HEK293 (cell line): ENCODE measurements at regions not wholly inside any gene's neighbourhood (a gene's known extent, or its start where the extent isn't known, plus 50 kb on each side); places are given as distances from the start of the nearest gene placed in this dataset.

Experiments
- CTCF ChIA-PET: fragments of 350-600 bp; formaldehyde crosslinking; extraction: SDS; loops from one replicate; lab custom pipeline; 2021; ENCODE audit warnings: antibody characterized with exemption; lab: Yijun Ruan, JAX
- POLR2A ChIA-PET: fragments of 300-600 bp; formaldehyde crosslinking; extraction: SDS; loops from one replicate; lab custom pipeline; 2020; ENCODE audit warnings: antibody characterized with exemption, inconsistent platforms; lab: Yijun Ruan, JAX
- H3K27ac ChIP-seq: fragments of 200-500 bp; sonication (Bioruptor generic); 2 replicates; pipeline ENCODE4 v1.5.1; 2014; ENCODE audit warnings: low read depth, low read length, control low read depth, inconsistent platforms; ENCODE audit errors: extremely low read depth
- H3K36me3 ChIP-seq, 2 experiments: fragments of 200-500 bp in 1 of 2; sonication (Bioruptor generic) in 1 of 2; 1 replicate in 1 of 2; 2 replicates in 1 of 2; pipeline ENCODE4 v1.5.1; 2014 to 2017; ENCODE audit warnings: inconsistent platforms in 2 of 2, low read length in 2 of 2; ENCODE audit not compliant: control insufficient read depth in 2 of 2, insufficient read depth in 1 of 2
- H3K4me1 ChIP-seq: fragments of 200-500 bp; sonication (Bioruptor generic); 2 replicates; pipeline ENCODE4 v1.5.1; 2014; ENCODE audit warnings: mild to moderate bottlenecking, low read length, inconsistent platforms; ENCODE audit not compliant: control insufficient read depth, insufficient read depth
- H3K4me3 ChIP-seq: 2 replicates; pipeline ENCODE4 v1.5.1; 2011; ENCODE audit warnings: low read depth, mild to moderate bottlenecking, control low read depth, low read length, moderate library complexity
- H3K9me3 ChIP-seq: fragments of 200-500 bp; sonication (Bioruptor generic); 2 replicates; pipeline ENCODE4 v1.5.1; 2014; ENCODE audit warnings: low read depth, low read length, inconsistent platforms; ENCODE audit not compliant: control insufficient read depth, insufficient read depth
- ATF2 ChIP-seq: fragments of 450-650 bp; formaldehyde crosslinking; IDR thresholded peaks from 2 replicates; pipeline ENCODE4 v1.5.1; 2016; ENCODE audit warnings: missing biosample characterization, missing genetic modification characterization, low read depth
- FEZF1 ChIP-seq: fragments of 450-650 bp; formaldehyde crosslinking; IDR thresholded peaks from 2 replicates; pipeline ENCODE4 v1.5.1; 2016; ENCODE audit warnings: missing biosample characterization, missing genetic modification characterization
- GFI1B ChIP-seq: fragments of 450-650 bp; formaldehyde crosslinking; IDR thresholded peaks from 2 replicates; pipeline ENCODE4 v1.5.1; 2016; ENCODE audit warnings: missing biosample characterization, missing genetic modification characterization
- KLF1 ChIP-seq: fragments of 450-650 bp; formaldehyde crosslinking; IDR thresholded peaks from 2 replicates; pipeline ENCODE4 v1.5.1; 2016; ENCODE audit warnings: missing biosample characterization, missing genetic modification characterization
- KLF17 ChIP-seq: fragments of 450-650 bp; formaldehyde crosslinking; IDR thresholded peaks from 2 replicates; pipeline ENCODE4 v1.5.1; 2016; ENCODE audit warnings: missing biosample characterization, missing genetic modification characterization
- OSR2 ChIP-seq: fragments of 450-650 bp; formaldehyde crosslinking; IDR thresholded peaks from 2 replicates; pipeline ENCODE4 v1.5.1; 2016; ENCODE audit warnings: missing biosample characterization, missing genetic modification characterization
- REST ChIP-seq: fragments of 450-650 bp; formaldehyde crosslinking; IDR thresholded peaks from 2 replicates; pipeline ENCODE4 v1.5.1; 2016; ENCODE audit warnings: missing biosample characterization, missing genetic modification characterization
- SP2 ChIP-seq: fragments of 450-650 bp; formaldehyde crosslinking; IDR thresholded peaks from 2 replicates; pipeline ENCODE4 v1.5.1; 2016; ENCODE audit warnings: missing biosample characterization, missing genetic modification characterization
- YY2 ChIP-seq: fragments of 450-650 bp; formaldehyde crosslinking; IDR thresholded peaks from 2 replicates; pipeline ENCODE4 v1.5.1; 2016; ENCODE audit warnings: missing biosample characterization, missing genetic modification characterization
- ZBTB10 ChIP-seq: fragments of 450-650 bp; formaldehyde crosslinking; IDR thresholded peaks from 2 replicates; pipeline ENCODE4 v1.5.1; 2016; ENCODE audit warnings: missing biosample characterization, missing genetic modification characterization
- ZBTB17 ChIP-seq: fragments of 450-650 bp; formaldehyde crosslinking; IDR thresholded peaks from 2 replicates; pipeline ENCODE4 v1.5.1; 2016; ENCODE audit warnings: missing biosample characterization, missing genetic modification characterization
- ZFHX2 ChIP-seq: fragments of 450-650 bp; formaldehyde crosslinking; conservative IDR thresholded peaks from 2 replicates; pipeline ENCODE4 v1.5.1; 2016; ENCODE audit warnings: missing biosample characterization, missing genetic modification characterization
- ZNF121 ChIP-seq: fragments of 450-650 bp; formaldehyde crosslinking; IDR thresholded peaks from 2 replicates; pipeline ENCODE4 v1.5.1; 2016; ENCODE audit warnings: missing biosample characterization, missing genetic modification characterization
- ZNF274 ChIP-seq, 2 experiments: fragments of 200-500 bp in 1 of 2; fragments of 450-650 bp in 1 of 2; sonication (Bioruptor generic) in 1 of 2; formaldehyde crosslinking in 1 of 2; IDR thresholded peaks; 2 replicates each; pipeline versions ENCODE4 v1.5.1 to v1.6.1; 2014 to 2016; ENCODE audit warnings: borderline replicate concordance in 1 of 2, inconsistent platforms in 1 of 2, low read length in 1 of 2, missing biosample characterization in 1 of 2, missing genetic modification characterization in 1 of 2
- ZNF530 ChIP-seq: fragments of 450-650 bp; formaldehyde crosslinking; IDR thresholded peaks from 2 replicates; pipeline ENCODE4 v1.5.1; 2016; ENCODE audit warnings: low read depth, missing biosample characterization, missing genetic modification characterization
- ZNF548 ChIP-seq: fragments of 450-650 bp; formaldehyde crosslinking; IDR thresholded peaks from 2 replicates; pipeline ENCODE4 v1.5.1; 2016; ENCODE audit warnings: missing biosample characterization, missing genetic modification characterization
- ZNF555 ChIP-seq: fragments of 450-650 bp; formaldehyde crosslinking; conservative IDR thresholded peaks from 2 replicates; pipeline ENCODE4 v1.5.1; 2017; ENCODE audit warnings: missing biosample characterization, mild to moderate bottlenecking, missing genetic modification characterization, inconsistent platforms
- ZNF585B ChIP-seq: fragments of 450-650 bp; formaldehyde crosslinking; IDR thresholded peaks from 2 replicates; pipeline ENCODE4 v1.5.1; 2016; ENCODE audit warnings: missing biosample characterization, missing genetic modification characterization
- ZNF777 ChIP-seq: fragments of 450-650 bp; formaldehyde crosslinking; IDR thresholded peaks from 2 replicates; pipeline ENCODE4 v1.5.1; 2017; ENCODE audit warnings: missing biosample characterization, missing genetic modification characterization, borderline replicate concordance
- ZXDB ChIP-seq: fragments of 450-650 bp; formaldehyde crosslinking; IDR thresholded peaks from 2 replicates; pipeline ENCODE4 v1.5.1; 2016; ENCODE audit warnings: missing biosample characterization, missing genetic modification characterization

- Histone ChIP-seq H3K4me3 (no peak overlapping the region), H3K9me3 (no peaks in the 10 kb centered on the region), H3K4me1 (no peaks in the 10 kb centered on the region), H3K36me3 (no peaks in the 10 kb centered on the region), H3K27ac (no peak overlapping the region)
- CTCF ChIA-PET, result no interaction called here
- no peak for TF ChIP-seq SP2
- TF ChIP-seq KLF1, result no peak
- TF ChIP-seq ZNF274 (IDR thresholded peaks at IDR 0.05; ENCODE audit: low read length), result no peak
- no peak for TF ChIP-seq ZNF274 (tag by site-specific recombination; IDR thresholded peaks at IDR 0.05; ENCODE audit: borderline replicate concordance)
- TF ChIP-seq OSR2 (tag by site-specific recombination), result no peak
- no peak for TF ChIP-seq ZFHX2
- TF ChIP-seq ZNF530, result no peak
- no peak for TF ChIP-seq ZBTB17 (tag by site-specific recombination)
- no peak for TF ChIP-seq ATF2 (tag by site-specific recombination)
- POLR2A ChIA-PET, result no interaction called here
These were observed 310.2 kb upstream of the AJAP1 start for GRCh38 chr1:4344065-4344732.

- ChIA-PET CTCF (no interaction called here), POLR2A (no interaction called here)
- no peak overlapping the region for H3K4me3 ChIP-seq
- no peaks in the 10 kb centered on the region for H3K36me3 ChIP-seq
- H3K9me3 ChIP-seq, result no peaks in the 10 kb centered on the region
- H3K4me1 ChIP-seq, result no peaks in the 10 kb centered on the region
- no peak for TF ChIP-seq YY2
- no peak for TF ChIP-seq ZNF548
- no peak for TF ChIP-seq OSR2 (tag by site-specific recombination)
- no peak for TF ChIP-seq KLF17
- TF ChIP-seq FEZF1, result no peak
- TF ChIP-seq, all 188 proteins: peak for 0
- no peak overlapping the region for H3K27ac ChIP-seq
These were observed 309.3 kb upstream of the AJAP1 start for GRCh38 chr1:4345094-4345493.

GRCh38 chr1:4346131-4346530, 308.3 kb upstream of the AJAP1 start:
- ChIA-PET CTCF (no interaction called here), POLR2A (no interaction called here)
- Histone ChIP-seq H3K9me3 (no peaks in the 10 kb centered on the region), H3K27ac (no peak overlapping the region), H3K36me3 (no peaks in the 10 kb centered on the region), H3K4me3 (no peak overlapping the region), H3K4me1 (no peaks in the 10 kb centered on the region)
- TF ChIP-seq ZNF555 (tag by site-specific recombination), result no peak

GRCh38 chr1:4351453-4351852, 303.0 kb upstream of the AJAP1 start:
- Histone ChIP-seq H3K27ac (no peak overlapping the region), H3K4me3 (no peak overlapping the region), H3K36me3 (no peaks in the 10 kb centered on the region), H3K9me3 (no peaks in the 10 kb centered on the region), H3K4me1 (no peaks in the 10 kb centered on the region)
- ChIA-PET POLR2A (no interaction called here), CTCF (no interaction called here)
- TF ChIP-seq ZBTB10 (tag by site-specific recombination) (no peak), ZNF121 (tag by site-specific recombination) (no peak), ZNF585B (no peak), GFI1B (tag by site-specific recombination) (no peak), ZXDB (no peak), REST (tag by site-specific recombination) (no peak), ZNF777 (tag by site-specific recombination) (no peak)
